MM.1S (cell line): ENCODE measurements at regions not wholly inside any gene's neighbourhood (a gene's known extent, or its start where the extent isn't known, plus 50 kb on each side); places are given as distances from the start of the nearest gene placed in this dataset.

Experiments
- DNase-seq: peaks from one replicate; pipeline ENCODE4 v3.0.0-alpha.2; 2015
- H2AFZ ChIP-seq: fragments of 300-600 bp; sonication (generic); 2 replicates; pipeline ENCODE4 v1.6.0; 2016; ENCODE audit warnings: antibody characterized with exemption, low read length
- H3F3A ChIP-seq: fragments of 300-600 bp; sonication (generic); 2 replicates; pipeline ENCODE4 v1.6.1; 2016; ENCODE audit warnings: mild to moderate bottlenecking, antibody characterized with exemption, low read length, moderate library complexity, mixed read lengths; ENCODE audit not compliant: insufficient read depth
- H3K27ac ChIP-seq: fragments of 300-600 bp; sonication (generic); 2 replicates; pipeline ENCODE4 v1.5.1; 2016; ENCODE audit warnings: mild to moderate bottlenecking, low read length
- H3K27me3 ChIP-seq: fragments of 300-600 bp; sonication (generic); replicated peaks from 2 replicates; pipeline ENCODE4 v1.6.0; 2016; ENCODE audit warnings: low read length; ENCODE audit not compliant: insufficient read depth
- H3K36me3 ChIP-seq: fragments of 300-600 bp; sonication (generic); replicated peaks from 2 replicates; pipeline ENCODE4 v1.6.1; 2016; ENCODE audit warnings: mild to moderate bottlenecking, low read length, mixed read lengths; ENCODE audit not compliant: insufficient read depth
- H3K4me1 ChIP-seq: fragments of 300-600 bp; sonication (generic); 2 replicates; pipeline ENCODE4 v1.6.1; 2016; ENCODE audit warnings: low read length, mixed read lengths
- H3K4me2 ChIP-seq: fragments of 300-600 bp; sonication (generic); 2 replicates; pipeline ENCODE4 v1.6.0; 2016; ENCODE audit warnings: low read depth, low read length
- H3K4me3 ChIP-seq: fragments of 300-600 bp; sonication (generic); 2 replicates; pipeline ENCODE4 v1.5.1; 2016; ENCODE audit warnings: low read length, mixed read lengths
- H3K79me2 ChIP-seq: fragments of 300-600 bp; sonication (generic); 2 replicates; pipeline ENCODE4 v1.6.1; 2016; ENCODE audit warnings: mixed run types, low read length, mixed read lengths
- H3K9ac ChIP-seq: fragments of 300-600 bp; sonication (generic); 2 replicates; pipeline ENCODE4 v1.6.1; 2016; ENCODE audit warnings: low read length, mixed read lengths
- H3K9me2 ChIP-seq: fragments of 300-600 bp; sonication (generic); replicated peaks from 2 replicates; pipeline ENCODE4 v1.6.1; 2016; ENCODE audit warnings: mild to moderate bottlenecking, low read length, mixed read lengths; ENCODE audit not compliant: insufficient read depth
- H3K9me3 ChIP-seq: fragments of 300-600 bp; sonication (generic); replicated peaks from 2 replicates; pipeline ENCODE4 v1.6.1; 2016; ENCODE audit warnings: mild to moderate bottlenecking, low read length, mixed read lengths; ENCODE audit not compliant: insufficient read depth
- H4K20me1 ChIP-seq: fragments of 300-600 bp; sonication (generic); 2 replicates; pipeline ENCODE4 v1.6.1; 2016; ENCODE audit warnings: mild to moderate bottlenecking, low read length, moderate library complexity, mixed read lengths; ENCODE audit not compliant: insufficient read depth
- CTCF ChIP-seq: fragments of 300-600 bp; sonication (generic); IDR thresholded peaks from 2 replicates; pipeline ENCODE4 v1.5.1; 2016; ENCODE audit warnings: antibody characterized with exemption, low read length, mixed read lengths
- EZH2 ChIP-seq: fragments of 300-600 bp; sonication (generic); optimal IDR thresholded peaks from 2 replicates; pipeline ENCODE3; 2017; ENCODE audit warnings: low read depth, mild to moderate bottlenecking, antibody characterized with exemption, low read length, mixed read lengths
- EZH2phosphoT487 ChIP-seq: fragments of 300-600 bp; sonication (generic); IDR thresholded peaks from 2 replicates; pipeline ENCODE4 v1.6.1; 2018; ENCODE audit warnings: antibody characterized with exemption, low read length

- Histone ChIP-seq H3K4me2 (no peak overlapping the region), H2AFZ (no peak overlapping the region)
Observed at GRCh38 chr6:2594868-2595267, 155.9 kb downstream of the MYLK4 start.

GRCh38 chr6:2593167-2593566 is 157.6 kb downstream of the MYLK4 start:
- TF ChIP-seq EZH2phosphoT487 (no peak), CTCF (no peak), EZH2 (no peak)
- Histone ChIP-seq H3F3A (no peaks in the 10 kb centered on the region), H3K9ac (no peak overlapping the region), H3K4me1 (no peaks in the 10 kb centered on the region), H2AFZ (no peak overlapping the region), H3K4me3 (no peak overlapping the region), H3K9me3 (no peaks in the 10 kb centered on the region), H3K4me2 (no peak overlapping the region), H3K79me2 (no peaks in the 10 kb centered on the region), H4K20me1 (no peaks in the 10 kb centered on the region), H3K9me2 (no peaks in the 10 kb centered on the region), H3K27me3 (no peaks in the 10 kb centered on the region), H3K27ac (no peak overlapping the region), H3K36me3 (no peaks in the 10 kb centered on the region)
- no peak for DNase-seq

More at GRCh38 chr6:2594868-2595267, 155.9 kb downstream of the MYLK4 start:
- H3K79me2 ChIP-seq = no peaks in the 10 kb centered on the region
- no peak overlapping the region for H3K27ac ChIP-seq
- H3K4me3 ChIP-seq = no peak overlapping the region
- TF ChIP-seq EZH2 = no peak
- no peak for TF ChIP-seq EZH2phosphoT487
- no peak for TF ChIP-seq CTCF
- no peaks in the 10 kb centered on the region for H3K27me3 ChIP-seq
- H3K4me1 ChIP-seq = no peaks in the 10 kb centered on the region
- no peaks in the 10 kb centered on the region for H4K20me1 ChIP-seq
- H3K9me2 ChIP-seq = no peaks in the 10 kb centered on the region
- no peaks in the 10 kb centered on the region for H3K36me3 ChIP-seq
- no peak overlapping the region for H3K9ac ChIP-seq
- H3K9me3 ChIP-seq = no peaks in the 10 kb centered on the region
- no peak for DNase-seq
- H3F3A ChIP-seq = no peaks in the 10 kb centered on the region

GRCh38 chr6:2589171-2589661 is 161.5 kb downstream of the MYLK4 start:
- DNase-seq = no peak
- TF ChIP-seq EZH2phosphoT487 = no peak
- no peak overlapping the region for H3K4me3 ChIP-seq
- H3K9ac ChIP-seq = no peak overlapping the region
- H3K9me2 ChIP-seq = no peaks in the 10 kb centered on the region
- no peaks in the 10 kb centered on the region for H3K27me3 ChIP-seq
- H3K36me3 ChIP-seq = no peaks in the 10 kb centered on the region
- H3K4me2 ChIP-seq = no peak overlapping the region
- no peaks in the 10 kb centered on the region for H3F3A ChIP-seq
- H3K79me2 ChIP-seq = no peaks in the 10 kb centered on the region
- no peak overlapping the region for H2AFZ ChIP-seq
- H3K9me3 ChIP-seq = no peaks in the 10 kb centered on the region
- no peak overlapping the region for H3K27ac ChIP-seq
- no peaks in the 10 kb centered on the region for H4K20me1 ChIP-seq
- no peaks in the 10 kb centered on the region for H3K4me1 ChIP-seq

- H3K4me1 ChIP-seq = no peaks in the 10 kb centered on the region
Observed at GRCh38 chr6:2583459-2583858, 167.3 kb downstream of the MYLK4 start.

More at GRCh38 chr6:2583459-2583858, 167.3 kb downstream of the MYLK4 start:
- TF ChIP-seq EZH2 (no peak), EZH2phosphoT487 (no peak), CTCF (no peak)
- H3F3A ChIP-seq = no peaks in the 10 kb centered on the region
- H3K4me2 ChIP-seq = no peak overlapping the region
- no peaks in the 10 kb centered on the region for H3K27me3 ChIP-seq
- no peak overlapping the region for H3K27ac ChIP-seq
- H3K9me2 ChIP-seq = no peaks in the 10 kb centered on the region
- H3K4me3 ChIP-seq = no peak overlapping the region
- no peaks in the 10 kb centered on the region for H3K36me3 ChIP-seq
- no peaks in the 10 kb centered on the region for H4K20me1 ChIP-seq
- H3K9me3 ChIP-seq = no peaks in the 10 kb centered on the region
- no peak overlapping the region for H2AFZ ChIP-seq
- no peaks in the 10 kb centered on the region for H3K79me2 ChIP-seq
- H3K9ac ChIP-seq = no peak overlapping the region
- DNase-seq = no peak
